ENCODE measurements at regions not wholly inside any gene's neighbourhood (a gene's known extent, or its start where the extent isn't known, plus 50 kb on each side); places are given as distances from the start of the nearest gene placed in this dataset.

DNA sequence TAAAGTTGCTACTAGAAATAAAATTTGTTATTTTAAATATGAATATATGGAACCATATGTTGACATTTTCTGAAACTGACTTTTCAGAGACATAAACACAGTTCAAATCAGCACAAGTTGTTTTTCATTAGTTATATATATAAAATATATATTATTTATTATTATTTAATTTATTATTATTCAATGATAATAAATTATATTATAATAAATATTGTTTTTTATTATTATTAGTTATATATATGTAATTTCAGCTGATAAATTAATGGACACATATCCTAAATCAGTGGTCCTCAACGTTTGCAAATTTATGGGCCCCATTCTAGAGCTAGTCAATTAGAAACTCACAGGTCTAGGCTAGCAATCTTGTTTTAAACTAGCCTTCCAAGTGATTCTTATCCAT lies 809.3 kb downstream of the C4orf33 start:
- TF ChIP-seq, protein P1, sequence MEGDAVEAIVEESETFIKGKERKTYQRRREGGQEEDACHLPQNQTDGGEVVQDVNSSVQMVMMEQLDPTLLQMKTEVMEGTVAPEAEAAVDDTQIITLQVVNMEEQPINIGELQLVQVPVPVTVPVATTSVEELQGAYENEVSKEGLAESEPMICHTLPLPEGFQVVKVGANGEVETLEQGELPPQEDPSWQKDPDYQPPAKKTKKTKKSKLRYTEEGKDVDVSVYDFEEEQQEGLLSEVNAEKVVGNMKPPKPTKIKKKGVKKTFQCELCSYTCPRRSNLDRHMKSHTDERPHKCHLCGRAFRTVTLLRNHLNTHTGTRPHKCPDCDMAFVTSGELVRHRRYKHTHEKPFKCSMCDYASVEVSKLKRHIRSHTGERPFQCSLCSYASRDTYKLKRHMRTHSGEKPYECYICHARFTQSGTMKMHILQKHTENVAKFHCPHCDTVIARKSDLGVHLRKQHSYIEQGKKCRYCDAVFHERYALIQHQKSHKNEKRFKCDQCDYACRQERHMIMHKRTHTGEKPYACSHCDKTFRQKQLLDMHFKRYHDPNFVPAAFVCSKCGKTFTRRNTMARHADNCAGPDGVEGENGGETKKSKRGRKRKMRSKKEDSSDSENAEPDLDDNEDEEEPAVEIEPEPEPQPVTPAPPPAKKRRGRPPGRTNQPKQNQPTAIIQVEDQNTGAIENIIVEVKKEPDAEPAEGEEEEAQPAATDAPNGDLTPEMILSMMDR (IDR thresholded peaks at IDR 0.05), result no peak
- no peak for TF ChIP-seq POLR2A (IDR thresholded peaks at IDR 0.05)
- no peak for TF ChIP-seq EP300 (IDR thresholded peaks at IDR 0.05)
- no peak for TF ChIP-seq POLR2AphosphoS5 (IDR thresholded peaks at IDR 0.05)
- no peak for ATAC-seq
- no peaks in the 10 kb centered on the region for H3K36me3 ChIP-seq
- H3K4me3 ChIP-seq, result no peak overlapping the region
- no peak overlapping the region for H3K27ac ChIP-seq
- no peaks in the 10 kb centered on the region for H3K4me1 ChIP-seq
- 40 to 75% methylated on average over 1 of the region's 1 CpG for WGBS, 2 donors (ENCODE audit: low coverage in 1 of 2)
- no peaks in the 10 kb centered on the region for H3K27me3 ChIP-seq
- no peaks in the 10 kb centered on the region for H3K9me3 ChIP-seq

DNA sequence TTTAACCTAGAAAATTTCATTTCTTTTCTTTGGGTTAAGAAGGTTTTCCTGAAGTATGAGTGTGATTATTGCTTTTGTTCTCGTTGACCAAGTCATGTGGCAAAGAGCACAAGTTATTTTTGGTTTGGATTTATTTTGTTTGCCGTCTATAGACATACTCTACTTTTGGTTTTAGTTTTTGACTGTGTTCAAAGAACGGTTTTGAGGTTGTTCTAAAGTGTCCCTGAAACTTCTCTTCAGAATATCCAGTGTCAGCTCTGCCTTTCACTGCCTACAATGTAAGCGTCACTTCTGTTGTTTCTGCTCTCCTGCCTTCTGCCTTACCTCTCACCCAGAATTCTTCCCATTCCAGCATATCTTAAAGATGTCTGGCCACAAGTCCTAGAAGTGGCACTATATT lies 812.2 kb downstream of the C4orf33 start:
- H3K4me3 ChIP-seq, result no peak overlapping the region
- no peaks in the 10 kb centered on the region for H3K27me3 ChIP-seq
- no peak for ATAC-seq
- H3K36me3 ChIP-seq, result no peaks in the 10 kb centered on the region
- H3K27ac ChIP-seq, result no peak overlapping the region
- no peak for TF ChIP-seq EP300 (IDR thresholded peaks at IDR 0.05)
- TF ChIP-seq, protein P1 (IDR thresholded peaks at IDR 0.05), result no peak
- no peak for TF ChIP-seq POLR2AphosphoS5 (IDR thresholded peaks at IDR 0.05)
- TF ChIP-seq POLR2A (IDR thresholded peaks at IDR 0.05), result no peak
- no peaks in the 10 kb centered on the region for H3K9me3 ChIP-seq
- H3K4me1 ChIP-seq, result no peaks in the 10 kb centered on the region
- WGBS, 2 donors (ENCODE audit: low coverage in 1 of 2), result 82 to 98% methylated on average over 4 of the region's 4 CpGs

DNA sequence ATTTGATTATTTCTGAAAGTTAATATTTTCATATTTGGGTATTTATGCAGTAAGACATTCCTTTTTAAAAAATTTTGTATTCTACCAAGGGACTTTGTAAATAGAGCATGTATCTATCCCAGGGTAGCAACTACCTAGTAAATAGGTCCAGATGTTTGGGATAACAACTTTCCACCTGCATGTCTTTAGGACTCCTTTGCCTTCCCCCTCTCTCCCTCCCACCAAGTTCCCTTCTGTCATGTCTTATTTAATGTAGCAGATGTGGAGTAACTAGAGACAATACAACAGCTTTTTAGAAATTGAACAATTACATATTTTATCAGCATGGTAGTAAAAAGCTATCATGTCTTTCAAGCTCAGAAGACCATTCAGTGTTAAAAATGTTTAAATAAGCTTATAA lies 821.0 kb downstream of the C4orf33 start:
- H3K27me3 ChIP-seq, result no peaks in the 10 kb centered on the region
- H3K9me3 ChIP-seq, result no peaks in the 10 kb centered on the region
- no peaks in the 10 kb centered on the region for H3K36me3 ChIP-seq
- ATAC-seq, result no peak
- H3K4me1 ChIP-seq, result peaks cover 0 to 6% (median 0%) of the 10 kb centered on the region in 3 donors
- no peak overlapping the region for H3K27ac ChIP-seq
- H3K4me3 ChIP-seq, result no peak overlapping the region
- TF ChIP-seq POLR2A (IDR thresholded peaks at IDR 0.05), result no peak
- TF ChIP-seq POLR2AphosphoS5 (IDR thresholded peaks at IDR 0.05), result no peak
- TF ChIP-seq EP300 (IDR thresholded peaks at IDR 0.05), result no peak
- TF ChIP-seq, protein P1 (IDR thresholded peaks at IDR 0.05), result no peak

DNA sequence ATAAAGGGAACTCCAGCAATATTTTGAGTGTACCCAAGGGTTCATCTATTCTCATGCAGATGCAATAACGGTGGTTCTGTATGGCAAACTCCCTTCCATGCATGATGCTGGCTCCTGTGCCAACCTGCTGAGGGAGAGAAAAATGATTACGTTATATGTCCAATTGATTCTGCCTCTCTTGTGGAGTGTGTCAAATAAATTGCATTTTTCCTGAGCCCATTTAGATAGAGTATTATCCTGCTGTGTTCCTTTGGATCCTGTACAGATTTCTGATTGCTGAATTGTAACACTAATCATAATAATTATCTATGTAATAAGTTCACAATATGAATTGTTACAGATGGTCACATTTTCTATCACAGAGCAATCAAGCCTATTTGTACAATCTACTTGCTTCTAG lies 821.7 kb downstream of the C4orf33 start:
- 64 to 65% methylated on average over 2 of the region's 2 CpGs for WGBS, 2 donors (ENCODE audit: low coverage in 1 of 2)
- Histone ChIP-seq H3K27ac (no peak overlapping the region), H3K4me1 (peaks cover 0 to 6% (median 0%) of the 10 kb centered on the region in 3 donors), H3K27me3 (no peaks in the 10 kb centered on the region), H3K4me3 (no peak overlapping the region), H3K36me3 (no peaks in the 10 kb centered on the region), H3K9me3 (no peaks in the 10 kb centered on the region)
- ATAC-seq, result no peak
- TF ChIP-seq POLR2AphosphoS5 (IDR thresholded peaks at IDR 0.05) (no peak), EP300 (IDR thresholded peaks at IDR 0.05) (no peak), POLR2A (IDR thresholded peaks at IDR 0.05) (no peak)
- TF ChIP-seq, protein P1 (IDR thresholded peaks at IDR 0.05), result no peak

DNA sequence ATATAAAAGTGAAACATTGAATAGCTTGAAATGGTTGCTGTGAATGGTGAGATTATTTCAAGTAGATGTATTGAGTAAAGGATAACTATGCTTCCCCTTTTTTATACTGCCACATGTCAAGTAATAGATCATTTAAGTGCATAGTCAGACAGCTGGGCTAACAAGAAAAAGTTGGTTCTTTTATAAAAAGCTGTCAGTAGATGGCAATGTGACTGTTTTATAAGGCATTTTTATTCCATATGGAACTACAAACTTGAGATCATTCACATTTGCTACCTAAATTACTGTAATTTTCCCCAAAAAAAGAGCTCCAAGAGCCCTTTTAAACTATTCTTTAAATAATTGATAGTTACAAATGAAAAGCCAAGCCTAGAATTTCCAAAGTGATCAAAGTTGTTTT lies 831.0 kb downstream of the C4orf33 start:
- Histone ChIP-seq H3K36me3 (no peaks in the 10 kb centered on the region), H3K27me3 (no peaks in the 10 kb centered on the region), H3K9me3 (no peaks in the 10 kb centered on the region), H3K27ac (no peak overlapping the region), H3K4me3 (no peak overlapping the region), H3K4me1 (no peaks in the 10 kb centered on the region)
- ATAC-seq, result no peak
- TF ChIP-seq, protein P1 (IDR thresholded peaks at IDR 0.05), result no peak
- no peak for TF ChIP-seq POLR2AphosphoS5 (IDR thresholded peaks at IDR 0.05)
- TF ChIP-seq POLR2A (IDR thresholded peaks at IDR 0.05), result no peak
- TF ChIP-seq EP300 (IDR thresholded peaks at IDR 0.05), result no peak

All from gastroesophageal sphincter (tissue), 4 donors.